Loucy (cell line): ENCODE measurements at regions not wholly inside any gene's neighbourhood (a gene's known extent, or its start where the extent isn't known, plus 50 kb on each side); places are given as distances from the start of the nearest gene placed in this dataset.

Experiments
- H2AFZ ChIP-seq: fragments of 200-600 bp; sonication (generic); 2 replicates; pipeline ENCODE4 v1.6.0; 2016; ENCODE audit warnings: antibody characterized with exemption, mild to moderate bottlenecking, low read length, moderate library complexity
- H3F3A ChIP-seq: fragments of 200-600 bp; 2 replicates; pipeline ENCODE4 v1.6.0; 2016; ENCODE audit warnings: antibody characterized with exemption, low read depth, mild to moderate bottlenecking
- H3K27me3 ChIP-seq: fragments of 200-600 bp; sonication (generic); 2 replicates; pipeline ENCODE4 v1.6.1; 2014; ENCODE audit warnings: low read length, mild to moderate bottlenecking; ENCODE audit not compliant: insufficient read depth, poor library complexity, severe bottlenecking
- H3K36me3 ChIP-seq: fragments of 200-600 bp; sonication (generic); 2 replicates; pipeline ENCODE4 v1.6.1; 2016; ENCODE audit warnings: low read length; ENCODE audit not compliant: insufficient read depth
- H3K4me1 ChIP-seq: fragments of 200-600 bp; sonication (generic); 2 replicates; pipeline ENCODE4 v1.5.1; 2014; ENCODE audit warnings: low read length, mild to moderate bottlenecking; ENCODE audit not compliant: insufficient read depth, poor library complexity, severe bottlenecking
- H3K4me2 ChIP-seq: fragments of 200-600 bp; sonication (generic); 2 replicates; pipeline ENCODE4 v1.6.0; 2014; ENCODE audit warnings: antibody characterized with exemption, low read length, low read depth, mild to moderate bottlenecking; ENCODE audit not compliant: poor library complexity, severe bottlenecking
- H3K4me3 ChIP-seq: fragments of 200-600 bp; sonication (generic); 2 replicates; pipeline ENCODE4 v1.5.1; 2014; ENCODE audit warnings: low read length, mild to moderate bottlenecking, mixed read lengths; ENCODE audit not compliant: poor library complexity, severe bottlenecking
- H3K79me2 ChIP-seq: fragments of 200-600 bp; sonication (generic); 2 replicates; pipeline ENCODE4 v1.6.1; 2014; ENCODE audit warnings: low read length; ENCODE audit not compliant: insufficient read depth
- H3K9ac ChIP-seq: fragments of 200-600 bp; sonication (generic); 2 replicates; pipeline ENCODE4 v1.6.0; 2014; ENCODE audit warnings: mild to moderate bottlenecking, low read depth, low read length, moderate library complexity; ENCODE audit not compliant: poor library complexity, severe bottlenecking
- H3K9me2 ChIP-seq: fragments of 200-600 bp; sonication (generic); replicated peaks from 2 replicates; pipeline ENCODE4 v1.6.1; 2016; ENCODE audit warnings: low read depth, low read length, mixed read lengths
- H3K9me3 ChIP-seq: fragments of 200-600 bp; sonication (generic); 2 replicates; pipeline ENCODE4 v1.6.1; 2014; ENCODE audit warnings: mild to moderate bottlenecking, antibody characterized with exemption, low read length, low read depth; ENCODE audit not compliant: insufficient read depth
- H4K20me1 ChIP-seq: fragments of 200-600 bp; sonication (generic); 2 replicates; pipeline ENCODE4 v1.6.0; 2014; ENCODE audit warnings: antibody characterized with exemption, low read length, mild to moderate bottlenecking; ENCODE audit not compliant: insufficient read depth, poor library complexity, severe bottlenecking
- EZH2phosphoT487 ChIP-seq: fragments of 200-600 bp; IDR thresholded peaks from 2 replicates; pipeline ENCODE4 v1.6.1; 2018; ENCODE audit warnings: antibody characterized with exemption, mild to moderate bottlenecking, moderate library complexity, borderline replicate concordance
- TF ChIP-seq, protein P1 (sequence below): fragments of 200-600 bp; sonication (generic); conservative IDR thresholded peaks from 2 replicates; pipeline ENCODE4 v1.5.1; 2014; ENCODE audit warnings: mild to moderate bottlenecking, antibody characterized with exemption, low read length

DNA sequence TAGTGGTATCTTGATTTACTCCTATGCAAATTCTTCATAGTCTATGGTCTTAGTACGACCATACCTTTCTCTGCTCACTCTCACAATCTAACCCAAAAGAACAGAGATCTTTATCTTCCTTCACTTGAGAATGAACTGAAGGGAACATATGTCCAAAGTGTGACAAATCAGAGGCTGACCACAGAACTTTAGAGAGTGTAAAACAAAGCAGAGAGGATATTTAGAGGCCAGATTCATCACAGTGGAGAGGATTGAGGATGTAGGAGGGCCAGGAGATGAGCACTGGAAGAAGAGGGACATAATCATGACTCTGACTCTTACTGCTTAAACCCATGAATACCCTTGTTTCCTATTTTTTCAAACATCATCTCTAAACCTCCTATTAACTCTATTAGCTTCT, 935.3 kb upstream of the PHF14 start:
- no peaks in the 10 kb centered on the region for H4K20me1 ChIP-seq
- no peaks in the 10 kb centered on the region for H3K4me1 ChIP-seq
- no peaks in the 10 kb centered on the region for H3K79me2 ChIP-seq
- no peaks in the 10 kb centered on the region; the same call in 1 of the 2 replicates for H3K9me2 ChIP-seq
- H3K9me3 ChIP-seq: no peaks in the 10 kb centered on the region
- H3F3A ChIP-seq: no peaks in the 10 kb centered on the region
- H3K27me3 ChIP-seq: no peaks in the 10 kb centered on the region
- no peaks in the 10 kb centered on the region for H3K36me3 ChIP-seq
- H2AFZ ChIP-seq: no peak overlapping the region
- H3K9ac ChIP-seq: no peak overlapping the region
- no peak overlapping the region for H3K4me3 ChIP-seq
- no peak overlapping the region for H3K4me2 ChIP-seq
- TF ChIP-seq EZH2phosphoT487: no peak
- TF ChIP-seq, protein P1, sequence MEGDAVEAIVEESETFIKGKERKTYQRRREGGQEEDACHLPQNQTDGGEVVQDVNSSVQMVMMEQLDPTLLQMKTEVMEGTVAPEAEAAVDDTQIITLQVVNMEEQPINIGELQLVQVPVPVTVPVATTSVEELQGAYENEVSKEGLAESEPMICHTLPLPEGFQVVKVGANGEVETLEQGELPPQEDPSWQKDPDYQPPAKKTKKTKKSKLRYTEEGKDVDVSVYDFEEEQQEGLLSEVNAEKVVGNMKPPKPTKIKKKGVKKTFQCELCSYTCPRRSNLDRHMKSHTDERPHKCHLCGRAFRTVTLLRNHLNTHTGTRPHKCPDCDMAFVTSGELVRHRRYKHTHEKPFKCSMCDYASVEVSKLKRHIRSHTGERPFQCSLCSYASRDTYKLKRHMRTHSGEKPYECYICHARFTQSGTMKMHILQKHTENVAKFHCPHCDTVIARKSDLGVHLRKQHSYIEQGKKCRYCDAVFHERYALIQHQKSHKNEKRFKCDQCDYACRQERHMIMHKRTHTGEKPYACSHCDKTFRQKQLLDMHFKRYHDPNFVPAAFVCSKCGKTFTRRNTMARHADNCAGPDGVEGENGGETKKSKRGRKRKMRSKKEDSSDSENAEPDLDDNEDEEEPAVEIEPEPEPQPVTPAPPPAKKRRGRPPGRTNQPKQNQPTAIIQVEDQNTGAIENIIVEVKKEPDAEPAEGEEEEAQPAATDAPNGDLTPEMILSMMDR: no peak

DNA sequence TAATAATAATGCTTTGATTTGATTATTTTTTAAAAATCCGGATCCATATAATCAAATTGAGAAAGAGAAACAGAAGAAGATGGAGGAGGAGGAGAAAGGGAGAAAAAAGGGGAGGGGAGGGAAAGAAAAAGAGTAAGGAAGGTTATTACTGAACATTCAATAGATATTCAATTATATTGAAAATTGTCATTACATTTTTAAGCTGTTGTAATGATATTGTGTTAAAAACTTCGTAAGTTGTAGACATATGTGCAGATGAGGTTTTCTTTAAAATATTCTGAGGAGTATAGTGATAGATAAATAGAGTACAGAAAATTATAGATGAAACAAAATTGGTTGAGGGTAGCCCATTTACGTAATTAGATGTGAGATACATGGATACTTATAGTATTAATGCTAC, 933.0 kb upstream of the PHF14 start:
- no peak overlapping the region for H3K4me2 ChIP-seq
- no peaks in the 10 kb centered on the region for H3K79me2 ChIP-seq
- TF ChIP-seq, protein P1: no peak
- no peak for TF ChIP-seq EZH2phosphoT487
- no peaks in the 10 kb centered on the region for H3K36me3 ChIP-seq
- no peaks in the 10 kb centered on the region for H4K20me1 ChIP-seq
- H3K4me3 ChIP-seq: no peak overlapping the region
- no peak overlapping the region for H3K9ac ChIP-seq
- H2AFZ ChIP-seq: no peak overlapping the region
- no peaks in the 10 kb centered on the region for H3K4me1 ChIP-seq
- no peaks in the 10 kb centered on the region for H3K9me3 ChIP-seq
- no peaks in the 10 kb centered on the region; the same call in 1 of the 2 replicates for H3K9me2 ChIP-seq
- H3K27me3 ChIP-seq: no peaks in the 10 kb centered on the region
- no peaks in the 10 kb centered on the region for H3F3A ChIP-seq

DNA sequence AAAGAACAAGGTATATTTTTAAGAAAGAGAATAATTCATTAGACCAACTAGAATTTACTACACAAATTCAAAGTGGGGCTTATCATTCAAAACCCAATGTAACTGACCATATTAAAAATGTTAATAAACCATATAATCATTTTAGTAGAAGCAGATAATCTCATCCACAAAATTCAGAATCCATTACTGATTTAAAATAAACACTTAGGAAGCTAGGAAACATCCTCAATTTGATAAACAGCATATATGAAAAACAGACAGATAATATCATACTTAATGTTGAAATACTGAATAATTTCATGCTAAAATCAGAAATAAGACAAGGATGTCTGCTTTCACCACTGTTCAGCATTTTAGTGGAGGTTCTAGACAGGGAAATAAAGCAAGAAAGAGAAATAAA, 902.8 kb upstream of the PHF14 start:
- Histone ChIP-seq H3K9me3 (no peaks in the 10 kb centered on the region), H2AFZ (no peak overlapping the region), H4K20me1 (no peaks in the 10 kb centered on the region), H3K4me3 (no peak overlapping the region), H3K36me3 (no peaks in the 10 kb centered on the region), H3K4me2 (no peak overlapping the region), H3F3A (no peaks in the 10 kb centered on the region), H3K9ac (no peak overlapping the region), H3K9me2 (no peaks in the 10 kb centered on the region), H3K27me3 (no peaks in the 10 kb centered on the region), H3K79me2 (no peaks in the 10 kb centered on the region), H3K4me1 (no peaks in the 10 kb centered on the region)
- TF ChIP-seq, protein P1: no peak
- no peak for TF ChIP-seq EZH2phosphoT487
